ENCODE measurements at regions not wholly inside any gene's neighbourhood (a gene's known extent, or its start where the extent isn't known, plus 50 kb on each side); places are given as distances from the start of the nearest gene placed in this dataset.

DNA sequence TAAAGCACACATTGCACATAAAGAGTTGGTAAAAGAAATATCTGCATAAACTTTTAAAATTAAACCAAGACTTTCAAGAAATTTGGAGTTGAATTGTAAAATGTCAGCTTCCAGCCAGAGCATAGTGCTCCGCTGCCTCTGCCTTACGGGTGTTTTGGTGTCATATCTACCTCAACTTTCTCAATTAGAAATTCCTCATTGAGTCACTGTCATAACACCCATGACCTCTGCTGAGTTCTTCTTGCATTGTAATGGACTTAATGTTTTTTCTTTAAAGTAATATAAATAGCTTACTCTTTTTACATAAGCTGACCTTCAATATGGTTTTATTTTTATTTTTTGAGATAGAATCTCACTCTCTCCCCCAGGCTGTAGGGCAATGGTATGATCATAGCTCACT is 551.0 kb upstream of the NBEA start:
- no peak overlapping the region for H3K4me3 ChIP-seq (ENCODE audit: low read depth, low read length)
- TF ChIP-seq, protein P1, sequence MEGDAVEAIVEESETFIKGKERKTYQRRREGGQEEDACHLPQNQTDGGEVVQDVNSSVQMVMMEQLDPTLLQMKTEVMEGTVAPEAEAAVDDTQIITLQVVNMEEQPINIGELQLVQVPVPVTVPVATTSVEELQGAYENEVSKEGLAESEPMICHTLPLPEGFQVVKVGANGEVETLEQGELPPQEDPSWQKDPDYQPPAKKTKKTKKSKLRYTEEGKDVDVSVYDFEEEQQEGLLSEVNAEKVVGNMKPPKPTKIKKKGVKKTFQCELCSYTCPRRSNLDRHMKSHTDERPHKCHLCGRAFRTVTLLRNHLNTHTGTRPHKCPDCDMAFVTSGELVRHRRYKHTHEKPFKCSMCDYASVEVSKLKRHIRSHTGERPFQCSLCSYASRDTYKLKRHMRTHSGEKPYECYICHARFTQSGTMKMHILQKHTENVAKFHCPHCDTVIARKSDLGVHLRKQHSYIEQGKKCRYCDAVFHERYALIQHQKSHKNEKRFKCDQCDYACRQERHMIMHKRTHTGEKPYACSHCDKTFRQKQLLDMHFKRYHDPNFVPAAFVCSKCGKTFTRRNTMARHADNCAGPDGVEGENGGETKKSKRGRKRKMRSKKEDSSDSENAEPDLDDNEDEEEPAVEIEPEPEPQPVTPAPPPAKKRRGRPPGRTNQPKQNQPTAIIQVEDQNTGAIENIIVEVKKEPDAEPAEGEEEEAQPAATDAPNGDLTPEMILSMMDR (conservative IDR thresholded peaks at IDR 0.05; ENCODE audit: low read depth, low read length), result no peak
- peak; percentile 52 for DNase-seq (ENCODE audit: low read depth)

DNA sequence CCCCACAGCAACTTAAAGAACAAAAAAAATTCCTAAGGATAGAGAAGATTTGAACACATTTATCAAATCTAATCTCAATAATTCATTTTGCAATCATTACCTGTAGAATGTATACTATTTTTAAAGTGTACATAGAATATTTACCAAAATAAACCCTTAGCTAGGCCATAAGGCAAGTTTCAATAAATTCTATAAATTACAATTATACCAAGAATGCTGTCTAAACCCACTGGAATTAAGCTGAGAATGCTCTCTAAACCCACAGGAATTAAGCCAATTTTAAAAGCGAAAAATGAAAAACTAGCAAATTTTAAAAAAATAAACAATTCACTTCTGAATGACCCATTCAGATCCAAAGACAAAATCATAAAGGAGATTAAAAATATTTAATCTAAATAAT is 540.4 kb upstream of the NBEA start:
- TF ChIP-seq, protein P1 (conservative IDR thresholded peaks at IDR 0.05; ENCODE audit: low read depth, low read length), result no peak
- H3K4me3 ChIP-seq (ENCODE audit: low read depth, low read length), result no peak overlapping the region
- peak; percentile 26 for DNase-seq (ENCODE audit: low read depth)

- TF ChIP-seq, protein P1 (conservative IDR thresholded peaks at IDR 0.05; ENCODE audit: low read depth, low read length), result no peak
- no peak for DNase-seq (ENCODE audit: low read depth)
- H3K4me3 ChIP-seq (ENCODE audit: low read depth, low read length), result no peak overlapping the region
These were observed 536.5 kb upstream of the NBEA start for GRCh38 chr13:34405410-34406181.

DNA sequence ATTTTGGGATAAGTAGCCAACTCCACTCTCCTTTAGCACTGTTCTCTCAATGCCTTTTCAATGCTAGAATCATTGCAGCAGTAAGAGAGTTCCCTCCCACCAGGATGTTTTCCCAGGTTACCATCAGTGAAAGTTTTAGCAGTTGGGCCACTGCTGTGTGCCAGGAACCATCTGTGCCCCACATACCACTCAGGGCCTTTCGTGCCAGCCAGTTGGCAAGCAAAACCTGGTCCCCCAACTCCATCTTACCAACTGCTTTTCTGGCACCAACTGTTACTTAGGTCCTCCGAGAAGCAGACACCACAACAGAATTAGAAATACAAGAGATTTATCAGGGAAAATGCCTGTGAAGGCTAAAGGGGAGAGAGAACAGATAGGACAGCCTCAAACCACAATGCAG is 533.4 kb upstream of the NBEA start:
- DNase-seq (ENCODE audit: low read depth), result no peak
- TF ChIP-seq, protein P1 (conservative IDR thresholded peaks at IDR 0.05; ENCODE audit: low read depth, low read length), result no peak
- no peak overlapping the region for H3K4me3 ChIP-seq (ENCODE audit: low read depth, low read length)

- no peak overlapping the region for H3K4me3 ChIP-seq (ENCODE audit: low read depth, low read length)
- TF ChIP-seq, protein P1 (conservative IDR thresholded peaks at IDR 0.05; ENCODE audit: low read depth, low read length), result no peak
These were observed 532.4 kb upstream of the NBEA start for GRCh38 chr13:34409496-34410182.

GRCh38 chr13:34410678-34411077 is 531.4 kb upstream of the NBEA start:
- DNase-seq (ENCODE audit: low read depth), result no peak
- no peak overlapping the region for H3K4me3 ChIP-seq (ENCODE audit: low read depth, low read length)
- TF ChIP-seq, protein P1 (conservative IDR thresholded peaks at IDR 0.05; ENCODE audit: low read depth, low read length), result no peak

More at GRCh38 chr13:34409496-34410182, 532.4 kb upstream of the NBEA start:
- DNase-seq (ENCODE audit: low read depth), result no peak

Measured in choroid plexus epithelial cell (primary cell).